GM12865 (cell line): ENCODE measurements at regions not wholly inside any gene's neighbourhood (a gene's known extent, or its start where the extent isn't known, plus 50 kb on each side); places are given as distances from the start of the nearest gene placed in this dataset.

Experiments
- DNase-seq: peaks from one replicate; pipeline ENCODE4 v3.0.0; 2010; ENCODE audit warnings: low read depth
- H3K4me3 ChIP-seq: 2 replicates; pipeline ENCODE4 v1.5.1; 2011; ENCODE audit warnings: mild to moderate bottlenecking, low read depth, low read length, control low read depth
- CTCF ChIP-seq: IDR thresholded peaks from 2 replicates; pipeline ENCODE4 v1.5.1; 2011; ENCODE audit warnings: low read length, control low read depth, low read depth, inconsistent platforms; ENCODE audit not compliant: insufficient read depth; ENCODE audit errors: missing control alignments

GRCh38 chr5:173721601-173722232 is 105.3 kb upstream of the BOD1 start:
- no peak for TF ChIP-seq CTCF
- no peak overlapping the region for H3K4me3 ChIP-seq
- DNase-seq, result no peak

- H3K4me3 ChIP-seq, result no peak overlapping the region
- DNase-seq, result no peak
- TF ChIP-seq CTCF, result no peak
Measured at GRCh38 chr5:173726846-173727557, 110.6 kb upstream of the BOD1 start.

GRCh38 chr5:173727839-173728778 is 111.7 kb upstream of the BOD1 start:
- H3K4me3 ChIP-seq, result no peak overlapping the region
- no peak for DNase-seq

GRCh38 chr5:173729079-173729765 is 112.8 kb upstream of the BOD1 start:
- no peak overlapping the region for H3K4me3 ChIP-seq
- DNase-seq, result no peak
- TF ChIP-seq CTCF, result no peak

More at GRCh38 chr5:173727839-173728778, 111.7 kb upstream of the BOD1 start:
- TF ChIP-seq CTCF, result no peak

GRCh38 chr5:173730632-173731298 is 114.3 kb upstream of the BOD1 start:
- DNase-seq, result no peak
- no peak overlapping the region for H3K4me3 ChIP-seq
- no peak for TF ChIP-seq CTCF

- DNase-seq, result no peak
- no peak overlapping the region for H3K4me3 ChIP-seq
- TF ChIP-seq CTCF, result no peak
Measured at GRCh38 chr5:173733021-173733420, 116.6 kb upstream of the BOD1 start.
